GM13976 (cell line): ENCODE measurements at regions not wholly inside any gene's neighbourhood (a gene's known extent, or its start where the extent isn't known, plus 50 kb on each side); places are given as distances from the start of the nearest gene placed in this dataset.

Source experiments
- DNase-seq: peaks from one replicate; pipeline ENCODE4 v3.0.0; 2012; ENCODE audit warnings: low spot score
- in situ Hi-C: fragments of 300-500 bp; cut with MboI; formaldehyde crosslinking; loops from one replicate; pipeline ENCODE4 v1.12.0; 2022; ENCODE audit warnings: low sequenced_read_pairs, mixed read lengths, inconsistent platforms; ENCODE audit not compliant: unreplicated experiment
- TF ChIP-seq, protein P1 (sequence below): IDR thresholded peaks from 2 replicates; pipeline ENCODE4 v1.5.1; 2012; ENCODE audit warnings: borderline replicate concordance, mild to moderate bottlenecking; ENCODE audit not compliant: insufficient read depth; ENCODE audit errors: extremely low read depth, missing control alignments, control extremely low read depth

DNA sequence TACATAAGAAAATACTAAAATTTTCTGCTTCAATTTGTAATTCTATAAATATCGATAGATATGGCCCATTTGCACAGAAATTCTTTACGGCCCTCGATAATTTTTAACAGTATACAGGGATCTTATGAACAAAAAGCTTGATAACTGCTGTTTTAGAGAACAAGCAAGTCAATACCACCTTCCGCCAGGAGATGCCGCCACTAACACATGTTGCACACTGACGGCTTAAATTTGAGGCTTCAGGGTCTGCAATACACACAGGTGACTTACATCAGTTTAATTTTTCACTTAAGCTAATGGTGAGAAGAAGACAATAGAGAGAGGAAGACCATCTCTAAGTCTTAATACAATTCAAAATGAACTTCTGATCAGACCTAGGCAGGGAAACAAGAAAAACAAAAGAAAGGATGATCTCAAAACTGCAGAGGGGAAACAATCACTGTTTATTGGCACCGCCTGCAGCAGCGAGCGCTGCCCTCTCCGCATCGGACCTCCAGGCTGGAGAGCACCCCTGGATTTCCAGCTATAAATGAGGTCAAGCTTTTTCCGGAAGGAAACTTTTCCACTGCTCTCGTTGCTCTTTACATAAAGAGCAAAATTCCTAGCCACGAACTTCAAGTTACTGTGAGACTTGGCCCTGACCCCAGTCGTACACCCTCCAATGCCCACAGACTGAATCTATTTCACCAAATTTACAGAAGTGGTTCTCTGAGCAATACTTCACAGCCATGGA, 53.9 kb downstream of the OTOR start:
- DNase-seq = peak; percentile 54
- TF ChIP-seq, protein P1, sequence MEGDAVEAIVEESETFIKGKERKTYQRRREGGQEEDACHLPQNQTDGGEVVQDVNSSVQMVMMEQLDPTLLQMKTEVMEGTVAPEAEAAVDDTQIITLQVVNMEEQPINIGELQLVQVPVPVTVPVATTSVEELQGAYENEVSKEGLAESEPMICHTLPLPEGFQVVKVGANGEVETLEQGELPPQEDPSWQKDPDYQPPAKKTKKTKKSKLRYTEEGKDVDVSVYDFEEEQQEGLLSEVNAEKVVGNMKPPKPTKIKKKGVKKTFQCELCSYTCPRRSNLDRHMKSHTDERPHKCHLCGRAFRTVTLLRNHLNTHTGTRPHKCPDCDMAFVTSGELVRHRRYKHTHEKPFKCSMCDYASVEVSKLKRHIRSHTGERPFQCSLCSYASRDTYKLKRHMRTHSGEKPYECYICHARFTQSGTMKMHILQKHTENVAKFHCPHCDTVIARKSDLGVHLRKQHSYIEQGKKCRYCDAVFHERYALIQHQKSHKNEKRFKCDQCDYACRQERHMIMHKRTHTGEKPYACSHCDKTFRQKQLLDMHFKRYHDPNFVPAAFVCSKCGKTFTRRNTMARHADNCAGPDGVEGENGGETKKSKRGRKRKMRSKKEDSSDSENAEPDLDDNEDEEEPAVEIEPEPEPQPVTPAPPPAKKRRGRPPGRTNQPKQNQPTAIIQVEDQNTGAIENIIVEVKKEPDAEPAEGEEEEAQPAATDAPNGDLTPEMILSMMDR = peak; percentile 64
- in situ Hi-C loops = loop anchor here (10.0 kb wide), 1 partner anchor 633 kb away; no protein-coding TSS in a partner anchor

DNA sequence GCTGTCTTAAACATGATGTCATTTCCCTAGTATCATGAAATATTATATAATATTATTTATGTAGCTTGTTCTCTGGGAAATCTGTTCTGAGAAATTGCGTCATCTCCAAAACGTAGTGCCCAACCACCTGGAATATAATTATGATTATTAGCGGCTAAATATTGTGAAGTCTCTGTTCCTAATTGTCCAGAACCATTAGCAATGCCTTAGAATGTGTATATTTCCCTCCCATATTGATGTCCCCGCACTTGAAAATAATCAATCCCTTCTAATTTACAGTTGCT, 54.4 kb downstream of the OTOR start:
- TF ChIP-seq, protein P1 = no peak
- in situ Hi-C loops = loop anchor here (10.0 kb wide), 1 partner anchor 632 kb away; no protein-coding TSS in a partner anchor
- no peak for DNase-seq

DNA sequence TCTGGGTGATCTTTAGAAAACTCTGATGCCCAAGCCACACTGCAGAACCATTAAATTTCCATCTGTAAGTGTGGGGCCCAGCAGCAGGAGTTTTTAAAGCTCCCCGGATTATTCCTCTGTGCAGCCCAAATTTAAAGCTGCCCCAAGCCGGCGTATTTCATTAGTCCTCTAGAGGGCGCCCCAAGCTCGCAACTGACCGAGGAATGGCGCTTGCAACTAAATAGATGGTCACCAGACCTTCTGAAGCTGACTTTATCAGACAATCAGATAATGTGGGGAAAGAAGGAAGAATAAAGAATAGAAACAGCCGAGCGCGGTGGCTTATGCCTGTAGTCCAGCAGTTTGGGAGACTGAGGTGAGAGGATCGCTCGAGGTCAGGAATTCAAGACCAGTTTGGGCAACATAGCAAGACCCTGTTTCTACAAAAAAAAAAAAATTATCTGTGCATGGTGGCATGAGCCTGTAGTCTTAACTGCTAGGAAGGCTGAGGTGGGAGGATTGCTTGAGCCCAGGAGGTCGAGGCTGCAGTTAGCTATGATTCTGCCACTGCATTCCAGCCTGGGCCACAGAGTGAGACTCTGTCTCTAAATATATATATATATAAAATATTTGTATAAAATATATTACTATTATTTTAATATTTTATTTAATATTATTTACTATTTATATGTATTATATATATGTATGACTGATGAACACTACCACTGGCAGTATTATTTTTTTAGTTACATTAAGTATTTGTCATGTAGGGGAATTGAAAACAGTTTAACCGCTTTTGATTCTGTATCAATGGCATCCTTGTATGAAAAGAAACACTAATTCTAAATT, 56.0 kb downstream of the OTOR start:
- TF ChIP-seq, protein P1 = peak; percentile 73
- in situ Hi-C loops = loop anchor here (10.0 kb wide), 1 partner anchor 631 kb away; no protein-coding TSS in a partner anchor
- DNase-seq = peak; percentile 52

DNA sequence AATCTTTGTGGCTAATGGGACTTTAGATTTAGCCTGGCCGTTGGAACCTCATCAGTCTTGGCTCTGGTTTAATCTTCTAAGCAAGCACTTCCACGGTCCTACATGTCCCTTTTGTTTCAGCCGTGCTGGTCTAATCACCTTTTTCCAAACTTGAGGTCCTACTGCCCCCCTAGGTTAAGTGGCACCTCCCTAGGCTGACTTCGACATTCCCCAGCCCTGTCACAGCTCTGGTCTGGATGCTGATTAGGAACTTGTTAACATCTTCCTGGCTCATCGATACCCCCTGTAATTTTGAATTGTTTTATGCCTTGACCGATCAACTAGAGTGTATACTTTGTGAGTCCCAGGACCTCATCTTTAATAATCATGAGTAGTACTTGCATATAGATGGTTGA, 56.6 kb downstream of the OTOR start:
- in situ Hi-C loops = loop anchor here (10.0 kb wide), 1 partner anchor 630 kb away; no protein-coding TSS in a partner anchor
- TF ChIP-seq, protein P1 = no peak
- no peak for DNase-seq

DNA sequence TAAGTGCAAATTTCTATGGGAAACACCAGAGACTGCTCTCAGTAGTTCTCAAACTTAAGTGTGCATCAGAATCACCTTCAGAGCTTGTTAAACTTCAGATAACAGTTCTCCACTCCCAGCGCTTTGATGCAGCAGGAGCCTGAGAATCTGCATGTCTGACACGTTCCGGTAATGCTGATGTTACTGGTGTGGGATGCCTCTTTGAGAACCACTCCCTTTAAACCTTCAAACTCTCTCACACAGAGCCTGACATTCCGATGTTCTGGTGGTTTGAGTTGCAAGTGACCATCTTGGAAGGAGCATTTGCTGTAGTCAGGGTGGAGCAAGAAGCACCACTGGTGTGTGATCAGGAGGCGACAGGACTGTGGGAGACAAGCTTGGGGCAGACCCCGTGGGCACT, 57.9 kb downstream of the OTOR start:
- DNase-seq = no peak
- TF ChIP-seq, protein P1 = no peak
- in situ Hi-C loops = loop anchor here (10.0 kb wide), 1 partner anchor 629 kb away; no protein-coding TSS in a partner anchor

DNA sequence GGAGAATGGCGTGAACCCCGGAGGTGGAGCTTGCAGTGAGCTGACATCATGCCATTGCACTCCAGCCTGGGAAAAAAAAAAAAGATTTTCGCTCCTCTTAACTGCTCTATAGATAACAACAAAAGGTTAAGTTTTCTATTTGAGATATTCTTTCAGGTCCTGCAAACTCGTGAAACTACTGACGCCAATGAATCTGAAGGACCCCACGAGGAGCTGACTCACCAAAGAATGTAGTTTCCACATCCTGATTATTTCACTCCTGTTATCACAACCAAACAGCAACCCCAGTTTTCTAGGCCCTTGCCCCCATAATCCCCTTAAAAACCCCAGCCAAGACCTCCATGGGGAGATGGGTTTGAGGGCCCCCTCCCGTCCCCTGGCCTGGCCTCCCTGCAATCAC, 58.7 kb downstream of the OTOR start:
- DNase-seq = no peak
- TF ChIP-seq, protein P1 = no peak
- in situ Hi-C loops = loop anchor here (10.0 kb wide), 1 partner anchor 628 kb away; no protein-coding TSS in a partner anchor
